NCI-H1092 treated with DMSO at 0.1 percent for 48 hours (cell line): ENCODE measurements at regions not wholly inside any gene's neighbourhood (a gene's known extent, or its start where the extent isn't known, plus 50 kb on each side); places are given as distances from the start of the nearest gene placed in this dataset.
"Not testable (repeated sequence)": the region's sequence is repeated elsewhere in the genome, so short reads cannot be mapped to it uniquely, and the experiment has no call there.

Source experiments
- DNase-seq: peaks from one replicate; lab custom pipeline; 2025; lab: John Stamatoyannopoulos, UW

GRCh38 chr22:49413551-49413950, 414.1 kb downstream of the BRD1 start:
- DNase-seq, result no peak

- no peak for DNase-seq
Measured at GRCh38 chr22:49413146-49413545, 414.5 kb downstream of the BRD1 start.

- no peak for DNase-seq
Measured at GRCh38 chr22:49412236-49412635, 415.4 kb downstream of the BRD1 start.

- no peak for DNase-seq
Measured at GRCh38 chr22:49411236-49411635, 416.4 kb downstream of the BRD1 start.

GRCh38 chr22:49408102-49408836, 419.4 kb downstream of the BRD1 start:
- DNase-seq, result no peak

- DNase-seq, result no peak
Measured at GRCh38 chr22:49406879-49407587, 420.6 kb downstream of the BRD1 start.

GRCh38 chr22:49406047-49406650, 421.5 kb downstream of the BRD1 start:
- no peak for DNase-seq

GRCh38 chr22:49405590-49405989, 422.1 kb downstream of the BRD1 start:
- no peak for DNase-seq

GRCh38 chr22:49404576-49405241, 423.0 kb downstream of the BRD1 start:
- no peak for DNase-seq

GRCh38 chr22:49404020-49404419, 423.7 kb downstream of the BRD1 start:
- DNase-seq, result no peak

GRCh38 chr22:49403102-49403501, 424.6 kb downstream of the BRD1 start:
- no peak for DNase-seq

- DNase-seq, result no peak
Measured at GRCh38 chr22:49402169-49402568, 425.5 kb downstream of the BRD1 start.

- DNase-seq, result no peak
Measured at GRCh38 chr22:49400941-49401598, 426.6 kb downstream of the BRD1 start.

GRCh38 chr22:49400136-49400940, 427.3 kb downstream of the BRD1 start:
- DNase-seq, result no peak

- DNase-seq, result no peak
Measured at GRCh38 chr22:49398646-49399045, 429.0 kb downstream of the BRD1 start.

GRCh38 chr22:49398115-49398514, 429.6 kb downstream of the BRD1 start:
- no peak for DNase-seq

GRCh38 chr22:49396817-49397216, 430.9 kb downstream of the BRD1 start:
- DNase-seq, result no peak

- DNase-seq, result no peak
Measured at GRCh38 chr22:49395617-49396016, 432.1 kb downstream of the BRD1 start.

- DNase-seq, result not testable (repeated sequence)
Measured at GRCh38 chr22:49395062-49395461, 432.6 kb downstream of the BRD1 start.

GRCh38 chr22:49394116-49394785, 433.4 kb downstream of the BRD1 start:
- no peak for DNase-seq

- no peak for DNase-seq
Measured at GRCh38 chr22:49393526-49393925, 434.1 kb downstream of the BRD1 start.
